Glutamatergic neuron (in vitro differentiated cells): ENCODE measurements at regions not wholly inside any gene's neighbourhood (a gene's known extent, or its start where the extent isn't known, plus 50 kb on each side); places are given as distances from the start of the nearest gene placed in this dataset.

Experiments
- DNase-seq: peaks from one replicate; pipeline ENCODE4 v3.0.0; 2022
- H3K27ac Mint-ChIP-seq: one replicate; pipeline ENCODE4 v1.8.0; 2020; ENCODE audit warnings: mild to moderate bottlenecking, mixed read lengths, inconsistent platforms; ENCODE audit not compliant: unreplicated experiment
- H3K27me3 Mint-ChIP-seq: one replicate; pipeline ENCODE4 v1.8.0; 2020; ENCODE audit warnings: mild to moderate bottlenecking, moderate library complexity, mixed read lengths, inconsistent platforms; ENCODE audit not compliant: unreplicated experiment
- H3K36me3 Mint-ChIP-seq: one replicate; pipeline ENCODE4 v1.8.0; 2020; ENCODE audit warnings: mild to moderate bottlenecking, mixed read lengths, inconsistent platforms; ENCODE audit not compliant: unreplicated experiment
- H3K4me1 Mint-ChIP-seq: one replicate; pipeline ENCODE4 v1.8.0; 2020; ENCODE audit warnings: mild to moderate bottlenecking, low read depth, mixed read lengths, inconsistent platforms; ENCODE audit not compliant: unreplicated experiment
- H3K4me3 Mint-ChIP-seq: one replicate; pipeline ENCODE4 v1.8.0; 2020; ENCODE audit warnings: mild to moderate bottlenecking, mixed read lengths, inconsistent platforms; ENCODE audit not compliant: unreplicated experiment
- H3K9me3 Mint-ChIP-seq: one replicate; pipeline ENCODE4 v1.8.0; 2020; ENCODE audit warnings: mild to moderate bottlenecking, moderate library complexity, mixed read lengths, inconsistent platforms; ENCODE audit not compliant: unreplicated experiment
- TF ChIP-seq, protein P1 (sequence below): fragments of 200-600 bp; sonication (generic); IDR thresholded peaks from one replicate; pipeline ENCODE4 v1.5.0; 2021; ENCODE audit not compliant: partially characterized antibody, unreplicated experiment

DNA sequence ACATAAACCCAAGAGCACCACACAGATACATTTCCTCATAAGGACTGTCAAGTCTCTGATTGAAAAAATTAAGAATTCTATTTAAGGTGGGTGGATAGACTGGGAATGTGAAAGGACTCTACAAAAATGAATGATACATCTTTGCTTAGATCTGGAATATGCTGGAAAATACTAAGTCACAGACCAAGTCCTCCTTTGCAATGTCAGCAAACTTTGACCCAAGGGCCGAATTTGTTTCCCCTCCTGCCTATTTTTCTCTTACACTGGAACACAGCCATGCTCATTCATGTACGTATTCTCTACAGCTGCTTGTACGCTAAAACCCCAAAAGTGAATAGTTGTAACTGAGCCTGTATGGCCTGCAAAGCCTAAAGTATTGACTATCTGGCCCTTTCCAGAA is 180.7 kb downstream of the ADSS2 start:
- no peak overlapping the region for H3K4me3 Mint-ChIP-seq
- DNase-seq, result no peak
- peaks cover 9% of the 10 kb centered on the region for H3K36me3 Mint-ChIP-seq
- H3K9me3 Mint-ChIP-seq, result peaks cover 2% of the 10 kb centered on the region
- H3K4me1 Mint-ChIP-seq, result peaks cover 11% of the 10 kb centered on the region
- TF ChIP-seq, protein P1, sequence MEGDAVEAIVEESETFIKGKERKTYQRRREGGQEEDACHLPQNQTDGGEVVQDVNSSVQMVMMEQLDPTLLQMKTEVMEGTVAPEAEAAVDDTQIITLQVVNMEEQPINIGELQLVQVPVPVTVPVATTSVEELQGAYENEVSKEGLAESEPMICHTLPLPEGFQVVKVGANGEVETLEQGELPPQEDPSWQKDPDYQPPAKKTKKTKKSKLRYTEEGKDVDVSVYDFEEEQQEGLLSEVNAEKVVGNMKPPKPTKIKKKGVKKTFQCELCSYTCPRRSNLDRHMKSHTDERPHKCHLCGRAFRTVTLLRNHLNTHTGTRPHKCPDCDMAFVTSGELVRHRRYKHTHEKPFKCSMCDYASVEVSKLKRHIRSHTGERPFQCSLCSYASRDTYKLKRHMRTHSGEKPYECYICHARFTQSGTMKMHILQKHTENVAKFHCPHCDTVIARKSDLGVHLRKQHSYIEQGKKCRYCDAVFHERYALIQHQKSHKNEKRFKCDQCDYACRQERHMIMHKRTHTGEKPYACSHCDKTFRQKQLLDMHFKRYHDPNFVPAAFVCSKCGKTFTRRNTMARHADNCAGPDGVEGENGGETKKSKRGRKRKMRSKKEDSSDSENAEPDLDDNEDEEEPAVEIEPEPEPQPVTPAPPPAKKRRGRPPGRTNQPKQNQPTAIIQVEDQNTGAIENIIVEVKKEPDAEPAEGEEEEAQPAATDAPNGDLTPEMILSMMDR, result no peak
- no peak overlapping the region for H3K27ac Mint-ChIP-seq
- peaks cover 8% of the 10 kb centered on the region for H3K27me3 Mint-ChIP-seq

DNA sequence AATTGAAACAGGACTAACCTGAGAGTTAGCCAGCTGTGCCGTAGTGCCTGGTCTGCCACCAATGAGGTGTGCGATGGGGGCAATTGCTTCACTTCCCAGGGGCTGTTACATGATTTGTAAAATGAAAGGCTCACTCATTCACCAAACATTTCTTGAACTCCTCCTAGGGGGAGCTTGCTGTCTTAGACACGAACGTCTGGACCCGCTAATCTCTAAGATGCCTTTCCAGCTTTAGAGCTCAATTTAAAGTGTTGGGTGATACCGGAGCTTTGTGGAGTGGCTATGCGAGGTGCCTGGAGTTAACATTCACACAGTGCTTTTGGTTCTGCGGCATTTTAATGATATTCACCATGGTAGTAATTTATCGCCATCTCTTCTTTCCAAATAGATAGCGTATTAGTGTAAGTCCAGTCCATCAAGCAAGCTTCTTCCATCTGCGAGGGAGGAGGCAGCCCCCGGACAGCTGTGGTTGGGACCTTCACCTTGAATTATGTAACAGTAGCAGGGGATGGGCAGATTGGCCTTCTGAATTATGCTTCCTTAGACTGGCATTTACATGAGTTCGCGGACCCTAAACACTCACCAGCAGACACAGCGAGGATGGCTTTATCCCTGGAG is 179.9 kb downstream of the ADSS2 start:
- peak overlapping the region; percentile 68 for H3K27ac Mint-ChIP-seq
- TF ChIP-seq, protein P1, result no peak
- H3K36me3 Mint-ChIP-seq, result peaks cover 9% of the 10 kb centered on the region

DNA sequence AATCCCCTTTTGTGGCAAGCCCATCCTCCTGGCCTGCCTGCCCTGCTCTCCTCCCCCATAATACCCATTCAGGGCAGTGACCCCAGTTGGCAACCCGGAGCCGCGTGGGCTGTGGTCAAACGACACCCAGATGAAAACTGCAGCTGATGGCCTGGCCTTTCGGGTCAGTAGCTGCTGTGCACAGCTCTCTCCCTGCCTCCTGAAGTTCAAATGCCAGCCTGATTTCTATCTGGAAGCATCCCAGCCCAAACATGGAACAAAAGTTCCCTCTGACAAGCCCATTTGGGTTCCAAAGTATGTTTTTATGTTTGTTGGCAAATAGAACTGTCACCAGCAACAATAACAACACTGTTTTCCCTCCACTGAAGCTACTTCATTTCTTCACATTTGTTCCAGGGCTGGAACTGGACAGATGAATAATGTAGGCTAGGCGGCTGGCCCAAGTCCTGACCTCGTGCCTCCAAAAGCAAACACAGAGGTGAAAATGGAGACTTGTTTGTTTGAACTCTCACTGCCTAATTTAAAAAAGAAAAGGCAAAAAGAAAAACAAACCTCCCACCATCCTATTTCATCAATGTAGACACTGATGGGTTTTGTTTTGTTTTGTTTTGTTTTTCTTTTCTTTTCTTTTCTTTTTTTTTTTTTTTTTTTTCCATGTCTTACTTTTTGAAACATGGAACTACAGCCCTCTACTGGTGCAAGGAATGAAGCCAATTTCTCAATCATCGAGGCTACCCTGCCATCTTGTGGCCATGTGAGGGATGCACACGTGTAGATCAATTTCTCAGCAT is 179.0 kb downstream of the ADSS2 start:
- Mint-ChIP-seq H3K27ac (peak overlapping the region; percentile 68), H3K4me3 (peak overlapping the region; percentile 20), H3K9me3 (peaks cover 3% of the 10 kb centered on the region), H3K36me3 (peaks cover 9% of the 10 kb centered on the region), H3K27me3 (peaks cover 9% of the 10 kb centered on the region), H3K4me1 (peaks cover 11% of the 10 kb centered on the region)
- DNase-seq, result peak; percentile 69
- TF ChIP-seq, protein P1, result peak; percentile 92

More for the DNA sequence above, 179.9 kb downstream of the ADSS2 start:
- peaks cover 11% of the 10 kb centered on the region for H3K4me1 Mint-ChIP-seq
- peaks cover 8% of the 10 kb centered on the region for H3K27me3 Mint-ChIP-seq
- H3K4me3 Mint-ChIP-seq, result peak overlapping the region; percentile 20
- peaks cover 2% of the 10 kb centered on the region for H3K9me3 Mint-ChIP-seq
- DNase-seq, result no peak

DNA sequence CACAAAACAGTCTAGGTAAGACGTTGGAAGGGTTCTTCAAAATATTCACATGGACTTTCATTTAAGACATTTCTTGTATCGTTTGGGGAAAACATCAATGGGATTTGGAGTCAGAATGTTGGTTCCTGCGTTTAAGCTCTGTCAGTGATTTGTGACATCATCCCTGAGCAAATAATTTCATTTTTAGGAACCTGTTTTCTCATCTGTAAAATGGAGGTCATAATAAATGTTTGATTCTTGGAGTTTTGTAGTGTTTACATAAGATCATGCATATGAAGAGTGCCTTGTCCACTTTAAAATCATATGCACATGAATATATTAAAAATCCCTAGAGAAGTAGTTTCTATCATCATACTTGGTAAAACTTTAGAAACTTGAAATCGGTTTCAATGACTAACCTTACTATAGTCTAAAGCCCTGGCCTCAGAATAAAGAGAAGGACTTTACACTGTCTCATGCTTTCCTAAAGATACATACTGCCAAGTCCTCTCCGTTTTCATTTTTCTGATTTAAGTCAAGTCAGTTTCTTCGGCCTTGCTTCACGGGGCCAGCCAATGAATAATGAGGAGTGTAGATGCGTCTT is 178.4 kb downstream of the ADSS2 start:
- Mint-ChIP-seq H3K27me3 (peaks cover 9% of the 10 kb centered on the region), H3K4me1 (peaks cover 11% of the 10 kb centered on the region), H3K27ac (no peak overlapping the region), H3K36me3 (peaks cover 9% of the 10 kb centered on the region), H3K4me3 (no peak overlapping the region), H3K9me3 (peaks cover 3% of the 10 kb centered on the region)
- DNase-seq, result no peak
- TF ChIP-seq, protein P1, result no peak
